ENCODE measurements at regions not wholly inside any gene's neighbourhood (a gene's known extent, or its start where the extent isn't known, plus 50 kb on each side); places are given as distances from the start of the nearest gene placed in this dataset.
"Not testable (repeated sequence)": the region's sequence is repeated elsewhere in the genome, so short reads cannot be mapped to it uniquely, and the experiment has no call there.

DNA sequence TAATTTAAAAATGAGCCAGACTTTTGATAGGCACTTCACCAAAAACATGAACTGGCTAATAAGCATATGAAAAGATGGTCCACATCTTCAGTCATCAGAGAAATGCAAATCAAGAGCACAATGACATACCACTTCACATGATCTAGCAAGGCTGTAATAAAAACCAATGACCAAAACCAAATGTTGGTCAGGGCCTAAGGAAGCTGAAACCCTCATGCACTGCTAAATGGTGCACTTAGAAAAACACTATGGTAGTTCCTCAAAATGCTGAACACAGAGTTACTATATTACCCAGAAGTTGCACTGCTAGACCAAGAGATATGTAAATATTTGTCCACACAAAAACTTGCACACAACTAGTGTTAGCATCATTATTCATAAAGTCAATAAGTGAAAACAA, 504.9 kb upstream of the SOX11 start:
- FAIRE-seq = no peak

DNA sequence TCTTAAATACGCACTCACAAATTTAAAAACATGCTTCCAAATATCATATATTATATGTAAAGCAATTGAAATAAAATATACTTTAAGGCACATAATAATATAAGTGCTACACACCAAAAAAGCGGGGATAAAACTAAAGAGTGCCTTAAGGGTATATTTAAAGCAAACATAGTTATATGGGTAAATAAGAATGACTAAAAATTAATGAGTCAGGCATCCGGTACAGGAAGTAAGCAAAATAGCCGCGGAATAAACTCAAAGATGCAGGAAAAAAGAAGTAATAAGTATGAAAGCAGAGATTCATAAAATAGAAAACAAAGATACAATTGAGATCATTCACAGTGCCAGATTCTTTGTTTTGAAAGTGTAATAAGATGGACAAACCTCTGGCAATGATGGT, 503.5 kb upstream of the SOX11 start:
- FAIRE-seq = no peak

DNA sequence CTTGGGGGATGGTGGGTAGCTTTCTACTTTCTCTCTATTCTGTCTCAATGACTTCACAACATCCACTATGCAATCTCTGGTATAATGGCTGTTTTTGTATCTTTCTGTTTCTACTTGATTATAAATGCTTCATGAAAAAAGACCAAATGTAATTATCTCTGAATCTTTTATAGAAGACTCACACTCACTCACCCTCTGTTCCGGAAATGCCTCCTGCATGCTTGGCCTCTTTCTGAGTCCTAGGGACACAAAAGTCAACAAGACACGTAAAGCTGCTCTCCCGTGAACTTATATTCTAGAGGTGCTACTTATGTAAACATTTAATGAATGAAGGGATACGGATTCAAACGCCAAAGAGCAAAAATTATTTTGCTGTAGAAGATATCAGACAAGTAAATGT, 502.2 kb upstream of the SOX11 start:
- no peak for FAIRE-seq

DNA sequence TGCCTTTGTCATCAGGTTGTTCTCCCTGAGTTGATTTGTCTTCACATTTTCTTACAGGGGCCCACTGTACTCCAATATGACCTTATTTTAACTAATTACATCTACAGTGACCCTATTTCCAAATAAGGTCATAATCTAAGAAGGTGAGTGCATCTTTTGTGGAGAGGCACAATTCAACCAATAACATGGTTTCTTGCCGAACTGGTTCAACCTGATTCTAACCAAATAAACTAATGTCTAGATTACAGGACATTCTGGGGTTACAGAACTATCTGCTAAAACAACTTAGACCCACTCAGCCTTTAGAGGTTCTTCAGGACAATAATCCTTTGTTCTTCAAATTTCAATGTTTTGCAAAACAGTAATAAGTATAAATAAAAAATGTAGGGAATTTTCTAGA, 496.5 kb upstream of the SOX11 start:
- FAIRE-seq = no peak

DNA sequence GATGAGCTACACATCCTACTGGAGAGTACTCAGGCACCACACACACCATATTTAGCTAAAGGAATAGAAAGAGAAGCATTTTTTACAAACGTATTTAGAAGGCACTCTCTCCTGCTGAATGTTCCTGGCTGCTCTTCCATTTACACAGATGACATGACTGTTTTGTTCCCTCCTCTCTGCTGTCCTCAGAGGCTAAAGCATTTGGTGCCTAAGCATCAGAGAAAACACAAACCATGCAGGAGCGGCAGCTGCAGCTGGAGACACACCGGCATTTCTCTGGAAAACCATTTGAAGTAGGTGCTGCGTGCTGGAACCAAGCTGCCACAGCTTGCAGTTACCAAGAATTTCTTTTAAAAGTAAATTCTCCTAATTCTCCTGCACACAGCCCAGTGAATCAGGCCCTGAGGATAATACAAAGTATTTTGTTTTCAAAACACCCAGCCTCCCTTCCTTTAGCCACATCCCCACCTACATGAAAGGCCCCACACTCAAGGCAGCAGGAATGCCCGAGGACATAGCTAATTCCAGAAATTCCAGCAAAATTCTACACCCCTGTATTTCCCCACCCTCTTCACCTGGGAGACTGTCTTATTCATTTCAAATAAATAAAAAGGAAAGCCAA, 488.9 kb upstream of the SOX11 start:
- no peak for FAIRE-seq

DNA sequence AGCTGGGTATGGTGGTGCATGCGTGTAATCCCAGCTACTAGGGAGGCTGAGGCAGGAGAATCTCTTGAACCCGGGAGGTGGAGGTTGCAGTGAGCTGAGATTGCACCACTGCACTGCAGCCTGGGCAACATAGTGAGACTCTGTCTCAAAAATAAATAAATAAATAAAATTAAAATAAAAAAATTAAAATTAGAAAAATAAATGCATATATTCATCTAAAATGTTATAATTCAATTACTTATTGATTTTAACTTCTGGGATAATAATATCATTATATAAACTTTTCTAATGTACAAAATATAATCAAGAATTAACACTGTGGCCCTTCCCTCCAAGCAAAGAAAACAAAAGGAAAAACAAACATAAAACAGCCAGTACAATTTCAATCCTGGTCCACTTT, 485.4 kb upstream of the SOX11 start:
- FAIRE-seq = not testable (repeated sequence)

DNA sequence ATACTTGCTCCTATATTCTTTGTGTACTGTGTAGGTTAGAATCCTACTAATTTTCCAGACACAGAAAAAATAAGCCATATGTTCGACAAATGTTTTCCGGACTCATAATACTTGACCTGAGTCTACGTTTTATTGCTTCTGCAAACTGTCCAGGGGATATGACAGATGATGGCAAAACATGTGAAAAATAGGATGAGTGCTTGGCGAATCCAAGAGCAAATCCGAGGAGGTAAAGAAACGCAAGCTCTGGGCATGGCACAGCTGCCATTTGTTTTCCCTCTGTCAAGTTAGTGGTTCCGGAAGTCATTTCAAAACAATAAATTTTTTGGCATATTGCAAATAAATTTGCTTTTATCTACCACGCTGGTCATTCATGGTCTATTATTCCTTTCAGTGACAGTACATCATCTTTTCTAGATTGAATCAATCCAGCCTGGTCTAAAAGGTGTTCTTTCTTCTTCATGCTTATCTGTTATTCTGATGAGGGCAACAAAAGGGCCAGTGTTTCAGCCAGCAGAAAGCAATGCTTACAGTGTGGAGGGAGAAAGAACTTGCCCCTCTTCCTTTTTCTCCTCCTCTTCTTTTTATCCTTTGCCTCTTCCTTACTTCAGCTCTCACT, 476.1 kb upstream of the SOX11 start:
- no peak for FAIRE-seq

DNA sequence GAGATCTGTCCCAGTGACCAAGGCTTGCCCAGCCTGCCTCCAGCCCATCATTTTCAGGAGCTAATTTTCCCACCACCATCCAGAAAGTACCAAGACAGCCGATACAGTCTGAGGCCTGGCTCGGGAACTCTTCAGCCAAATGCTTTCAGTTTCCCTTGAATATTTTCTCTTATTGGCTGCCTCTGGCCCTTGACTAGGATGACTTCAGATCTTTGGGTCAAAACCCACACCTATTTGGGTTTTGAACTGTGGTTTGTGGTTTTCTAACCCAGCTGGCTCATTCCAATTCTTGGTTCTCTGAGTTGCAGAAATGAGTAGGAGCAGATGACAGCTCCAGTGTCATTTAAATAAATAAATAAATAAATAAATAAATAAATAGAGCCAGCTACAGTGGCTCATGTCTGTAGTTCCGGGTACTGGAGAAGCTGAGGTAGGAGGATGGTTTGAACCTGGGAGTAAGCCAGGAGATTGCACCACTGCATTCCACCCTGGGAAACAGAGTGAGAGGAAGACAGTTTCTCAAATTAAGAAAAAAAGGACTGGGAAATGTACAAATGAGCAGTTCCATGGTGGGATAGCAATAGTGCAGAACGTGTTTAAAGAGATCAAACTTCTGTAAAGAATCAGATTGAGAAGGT, 465.0 kb upstream of the SOX11 start:
- FAIRE-seq = no peak

DNA sequence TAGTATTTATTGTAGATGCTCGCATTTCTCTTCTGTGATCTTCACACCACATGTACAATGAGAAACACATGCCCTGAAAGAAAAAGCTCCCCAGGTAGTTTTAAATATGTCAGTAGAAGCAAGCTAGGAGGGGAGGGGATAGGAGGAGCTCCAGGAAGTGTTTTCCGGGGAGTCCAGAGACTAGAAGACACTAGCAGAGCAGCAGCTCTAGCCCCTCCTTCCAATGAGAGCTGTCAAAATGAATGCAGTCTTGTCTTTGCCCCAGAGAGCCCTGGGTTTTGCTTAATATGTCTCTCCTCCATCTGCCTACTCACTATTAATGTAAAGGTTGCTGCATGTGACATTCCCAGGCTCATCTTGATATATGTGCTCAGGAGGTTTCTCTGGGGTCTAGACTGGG, 462.6 kb upstream of the SOX11 start:
- no peak for FAIRE-seq

DNA sequence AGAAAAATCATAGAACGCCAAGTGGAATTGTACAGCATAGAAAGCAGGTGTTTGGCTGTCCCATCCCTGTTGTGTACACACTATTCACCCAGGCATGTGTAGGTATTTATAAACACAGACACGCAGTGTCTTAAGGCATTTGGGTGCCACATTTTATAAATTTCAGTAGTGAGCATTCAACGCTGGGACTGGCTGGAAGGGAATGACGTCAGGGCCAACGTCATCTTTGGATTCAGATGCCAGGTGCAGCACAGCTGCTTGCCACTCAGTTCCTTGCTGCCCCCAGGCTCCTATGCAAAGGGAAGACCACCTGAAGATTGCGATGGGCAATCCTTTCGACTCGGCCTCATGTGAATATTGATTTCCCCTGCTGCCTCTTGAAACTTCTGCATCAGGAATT, 461.7 kb upstream of the SOX11 start:
- FAIRE-seq = no peak

DNA sequence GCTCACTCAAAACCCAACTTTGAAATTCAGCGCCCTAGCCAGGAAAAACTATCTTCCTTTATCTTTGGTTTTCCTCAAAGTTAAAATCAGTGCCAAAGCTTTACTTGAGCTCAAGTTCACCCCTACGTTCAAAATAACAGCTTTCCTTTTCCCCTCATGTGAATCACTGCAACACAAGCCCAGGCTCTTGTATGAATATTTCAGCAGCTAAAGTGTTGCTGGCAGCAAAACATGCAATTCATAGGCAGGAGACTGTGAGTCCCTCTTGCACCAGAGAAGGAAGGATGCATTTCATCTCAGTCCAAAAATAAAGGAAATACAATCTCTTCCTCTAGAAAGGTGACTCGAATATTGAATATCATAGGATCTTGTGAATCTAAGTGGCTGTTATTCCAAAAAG, 461.3 kb upstream of the SOX11 start:
- FAIRE-seq = no peak

DNA sequence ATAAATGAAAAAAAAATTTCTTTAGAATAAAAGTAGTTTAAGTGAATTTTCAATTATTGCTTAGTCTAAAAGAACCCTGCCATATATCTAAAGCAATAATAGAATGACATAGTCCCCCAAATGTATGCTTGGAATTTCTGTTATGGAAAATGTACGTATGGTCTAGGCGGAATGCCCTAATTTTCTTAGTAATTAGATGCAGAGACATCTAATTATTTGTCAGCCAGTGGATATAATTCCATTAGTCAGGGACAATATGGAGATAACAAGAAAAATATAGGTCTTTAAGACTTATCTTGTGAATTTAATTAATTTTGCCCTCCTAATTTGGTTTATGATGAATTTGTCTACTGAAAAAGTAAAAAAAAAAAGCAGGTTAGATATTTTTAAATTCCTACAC, 460.9 kb upstream of the SOX11 start:
- no peak for FAIRE-seq

DNA sequence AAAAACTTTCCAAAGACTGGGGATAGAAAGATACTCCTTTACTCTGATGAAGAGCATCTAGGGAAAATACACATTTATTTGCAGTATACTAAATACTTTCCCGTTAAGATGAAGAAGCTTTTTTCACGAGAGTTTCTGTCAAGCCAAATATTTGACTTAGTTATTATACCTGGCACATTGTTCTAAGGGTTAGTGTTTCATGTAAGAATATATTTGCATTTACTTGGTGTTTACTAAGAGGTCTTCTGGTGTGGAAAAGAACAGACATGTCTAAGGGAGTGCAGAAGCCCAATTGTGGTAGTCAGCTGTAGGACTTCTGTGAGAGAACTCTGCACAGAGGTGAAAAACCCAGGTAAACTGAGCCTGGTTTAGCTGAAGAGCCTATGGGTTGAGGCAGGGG, 457.6 kb upstream of the SOX11 start:
- no peak for FAIRE-seq

DNA sequence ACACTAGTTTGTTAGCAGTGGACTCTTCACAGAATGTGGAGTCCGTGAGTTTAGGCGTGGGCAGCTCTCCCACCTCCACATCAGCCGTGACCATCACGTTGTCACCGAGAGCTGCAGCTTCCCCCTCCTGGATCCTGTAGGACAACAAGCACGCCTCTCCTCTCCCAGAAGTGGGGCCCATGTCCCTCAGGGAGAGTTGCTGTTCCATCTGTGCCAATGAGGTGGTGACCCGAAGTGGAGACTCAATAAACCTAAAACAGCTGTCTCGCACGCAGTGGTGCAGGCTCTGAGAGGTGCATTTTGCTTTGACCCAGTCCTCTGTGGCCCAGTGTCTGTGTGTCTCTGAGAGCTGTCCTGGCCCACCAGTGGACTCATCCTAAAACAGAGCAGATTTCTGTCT, 456.5 kb upstream of the SOX11 start:
- FAIRE-seq = no peak

DNA sequence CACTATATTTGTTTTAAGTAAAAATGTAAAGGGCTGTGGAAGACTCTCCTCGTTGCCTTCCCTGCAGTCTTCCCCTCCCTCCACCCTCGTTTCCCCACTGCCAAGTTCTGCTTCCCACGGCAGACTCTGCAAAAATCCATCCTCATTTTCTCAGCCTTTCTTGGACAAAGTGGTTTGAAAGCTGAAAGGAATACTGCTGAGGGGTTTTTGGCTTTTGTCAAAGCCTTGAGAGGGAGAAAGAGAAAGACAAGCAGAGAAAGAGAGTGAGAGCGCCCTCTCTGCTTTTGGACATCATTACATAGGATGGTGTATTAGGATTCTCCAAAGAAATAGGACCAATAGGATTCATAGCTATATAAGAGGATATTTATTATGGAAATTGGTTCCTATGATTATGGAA, 455.9 kb upstream of the SOX11 start:
- no peak for FAIRE-seq

DNA sequence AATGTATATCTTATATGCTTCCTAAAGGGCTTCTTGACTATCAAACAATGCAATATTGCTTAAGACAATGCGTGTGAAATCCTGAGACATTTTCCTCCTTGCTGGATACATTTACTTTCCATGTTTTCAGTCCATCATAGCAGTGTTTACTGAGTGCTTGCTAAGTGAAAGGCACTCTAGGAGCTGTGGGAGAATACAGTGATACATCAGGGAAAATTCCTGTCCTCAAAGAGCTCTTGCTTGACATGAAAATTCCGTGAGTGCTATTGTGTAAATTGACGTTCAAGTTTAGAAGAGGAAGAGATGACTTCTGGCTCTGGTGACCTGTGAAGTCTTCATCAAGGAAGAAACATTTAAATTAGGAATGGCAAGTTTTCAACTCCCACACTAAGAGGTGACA, 449.4 kb upstream of the SOX11 start:
- FAIRE-seq = no peak

DNA sequence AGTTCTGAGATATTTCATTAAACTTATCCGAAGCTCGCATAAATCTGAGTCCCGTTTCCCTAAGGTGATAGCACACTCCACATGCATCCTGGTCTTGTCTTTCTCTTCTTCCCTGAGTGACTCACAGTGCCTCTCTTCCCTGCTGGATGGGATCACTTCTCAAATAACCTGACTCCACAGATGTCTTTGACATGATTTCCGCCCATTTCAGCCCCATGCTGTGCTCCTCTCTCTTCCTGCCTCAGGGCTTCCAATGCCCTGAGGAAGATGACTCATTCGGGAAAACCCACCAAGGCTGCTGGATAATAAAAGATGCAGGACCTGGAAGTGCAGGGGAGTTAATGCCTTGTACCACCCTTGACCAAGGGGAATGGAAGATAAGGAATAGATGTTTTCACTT, 441.7 kb upstream of the SOX11 start:
- no peak for FAIRE-seq

DNA sequence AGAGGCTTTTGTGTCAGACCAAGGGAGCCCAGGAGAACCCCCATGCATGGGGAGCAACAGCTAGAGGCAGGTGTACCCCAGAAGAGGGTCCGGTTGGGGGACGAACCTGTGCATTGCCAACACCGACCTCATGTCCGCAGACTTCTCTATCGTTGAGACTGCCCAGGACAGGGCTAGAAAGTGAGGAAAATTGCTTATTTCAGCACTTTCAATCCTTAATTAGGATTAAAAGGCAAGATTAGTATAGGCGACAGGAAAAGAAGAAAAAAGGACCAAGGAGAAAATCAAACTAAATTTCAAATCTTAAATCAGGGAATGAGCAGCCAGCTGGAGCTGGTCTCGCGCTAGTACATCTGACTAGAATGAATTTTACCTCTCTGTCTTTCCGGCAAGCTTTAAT, 438.9 kb upstream of the SOX11 start:
- FAIRE-seq = no peak

DNA sequence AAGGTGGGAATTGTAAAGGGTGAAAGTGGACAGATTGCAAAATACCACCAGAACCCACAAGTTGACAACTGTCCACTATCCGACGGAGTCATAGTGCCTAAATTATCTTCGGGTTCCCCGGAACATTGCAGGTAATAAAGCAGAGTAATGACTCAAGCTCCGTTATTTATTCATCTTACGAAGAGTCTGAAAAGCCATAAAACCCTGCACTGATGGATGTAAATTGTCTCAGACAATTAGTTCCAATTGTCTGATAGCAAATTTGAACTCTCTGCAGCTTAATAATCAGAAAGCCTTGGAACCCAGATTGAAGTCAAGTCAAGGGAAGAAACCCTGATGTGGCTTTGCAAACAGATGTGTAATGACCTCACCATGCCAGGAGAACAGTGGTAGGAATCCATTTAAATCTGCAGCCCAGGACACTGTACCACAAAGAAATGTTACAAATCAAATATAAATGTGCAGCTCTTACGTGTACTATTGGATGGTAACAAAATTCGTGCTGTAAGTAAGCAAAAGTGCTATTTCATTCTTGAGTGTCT, 437.3 kb upstream of the SOX11 start:
- FAIRE-seq = no peak

DNA sequence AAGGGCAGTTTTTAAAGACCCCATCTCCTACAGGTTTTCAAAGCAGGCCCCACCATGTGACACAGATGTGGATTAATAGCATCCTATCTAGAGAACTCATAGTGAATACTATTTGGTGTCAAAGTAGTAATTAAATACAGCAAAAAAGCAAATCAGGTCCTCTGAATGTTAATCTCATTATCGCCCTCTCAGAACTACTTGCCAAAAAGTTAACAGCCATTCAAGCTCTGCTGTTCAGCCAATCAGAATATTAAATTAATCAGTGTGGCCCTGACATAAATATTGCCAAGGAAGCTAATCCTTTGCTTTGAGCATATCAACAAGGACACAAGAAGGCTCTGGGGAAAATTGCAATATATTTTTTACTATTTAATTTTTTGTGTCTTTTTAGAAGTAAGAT, 428.9 kb upstream of the SOX11 start:
- no peak for FAIRE-seq

DNA sequence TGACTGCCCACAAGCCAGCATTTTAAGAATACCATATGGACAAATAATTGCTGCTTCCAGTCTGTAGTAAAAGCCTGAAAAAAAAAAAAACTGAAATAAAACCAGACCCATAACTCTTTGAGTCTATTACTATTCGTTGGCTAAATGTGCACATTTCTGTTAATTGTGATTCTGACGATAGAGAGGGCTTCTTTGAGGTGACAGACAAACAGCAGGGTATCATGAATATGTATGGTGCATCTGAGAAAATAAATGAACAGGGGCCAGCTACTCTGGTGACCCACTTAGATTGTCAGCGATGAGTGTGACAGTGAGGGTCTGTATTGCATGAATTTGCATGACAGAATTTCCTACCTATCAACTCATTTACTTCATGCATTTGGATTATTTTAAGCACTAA, 427.8 kb upstream of the SOX11 start:
- no peak for FAIRE-seq

DNA sequence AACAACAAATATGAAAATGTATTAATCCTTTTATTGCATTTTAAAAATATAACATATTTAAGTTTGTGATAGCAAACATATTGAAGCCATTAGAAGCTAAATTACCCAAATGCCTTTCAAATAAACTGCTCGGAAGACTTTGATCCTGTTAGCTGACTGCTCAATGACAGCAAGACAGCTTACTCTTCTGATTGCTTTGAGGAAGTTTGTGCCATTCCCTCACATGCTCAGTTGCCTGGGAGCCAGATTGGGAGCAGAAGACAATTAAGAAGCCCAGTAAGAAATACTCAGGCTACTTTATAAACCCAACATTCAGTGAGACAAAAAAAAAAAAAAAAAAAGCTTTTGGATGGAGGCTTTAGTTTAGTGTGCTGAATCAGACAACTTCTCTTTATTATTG, 407.1 kb upstream of the SOX11 start:
- FAIRE-seq = no peak

DNA sequence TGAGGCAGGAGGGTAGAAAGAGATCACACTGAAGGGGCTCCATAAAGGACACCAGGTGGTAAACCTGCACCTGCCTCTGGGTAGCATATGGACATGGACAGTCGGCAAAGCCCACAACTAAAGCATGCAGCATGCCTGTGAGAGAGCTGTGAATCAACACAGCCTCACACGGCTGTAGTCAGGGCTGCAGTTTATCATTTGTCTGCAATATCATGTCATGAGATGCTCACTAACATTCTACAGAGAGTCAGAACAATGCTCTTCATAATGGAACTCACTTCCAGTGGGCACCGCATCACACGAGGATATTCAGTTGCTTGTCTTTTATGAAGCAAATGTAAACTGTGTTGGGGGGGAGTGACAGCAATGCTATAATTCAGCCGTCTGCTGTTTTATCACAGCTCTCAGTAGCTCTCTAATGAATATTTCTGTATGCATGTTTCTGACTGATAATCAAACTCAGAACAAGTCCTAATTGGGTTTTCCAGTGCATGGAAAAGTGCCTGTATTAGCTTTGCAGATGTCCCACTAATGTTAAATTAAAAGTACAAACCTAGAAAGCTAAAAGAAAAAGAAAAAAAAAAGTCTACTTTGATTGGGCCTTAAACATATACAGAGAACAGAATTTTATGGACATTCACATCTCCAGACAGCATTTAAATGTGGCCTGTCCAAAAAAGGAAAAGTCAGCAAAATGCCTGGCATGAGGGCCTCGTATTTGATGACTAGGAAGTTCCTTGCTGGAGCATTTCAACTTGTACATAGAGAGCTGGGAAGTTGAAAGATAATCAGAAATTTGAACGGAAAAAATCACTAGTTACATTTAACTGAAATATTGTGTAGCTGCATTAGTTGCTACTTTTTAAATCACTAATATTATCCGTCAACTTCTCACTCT, 406.1 kb upstream of the SOX11 start:
- FAIRE-seq = no peak

Measured in endometrium (tissue), 2 donors.